ENCODE measurements at regions not wholly inside any gene's neighbourhood (a gene's known extent, or its start where the extent isn't known, plus 50 kb on each side); places are given as distances from the start of the nearest gene placed in this dataset.

DNA sequence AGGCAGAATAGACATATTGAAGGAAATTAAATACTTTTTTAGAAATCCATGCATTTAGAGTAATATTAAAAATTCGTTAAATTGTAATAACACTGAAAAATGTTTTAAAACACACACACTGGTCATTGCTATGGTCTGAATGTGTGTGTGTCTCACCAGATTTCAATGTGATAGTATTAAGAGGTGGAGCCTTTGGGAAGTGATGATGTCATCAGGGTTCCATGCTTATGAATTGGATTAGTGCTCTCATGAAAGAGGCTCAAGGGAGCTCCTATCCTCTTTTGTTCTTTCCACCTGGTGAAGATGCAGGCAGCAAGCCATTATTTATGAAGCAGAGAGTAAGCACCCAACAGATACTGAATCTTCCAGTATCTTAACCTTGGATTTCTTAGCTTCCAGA is 441.8 kb downstream of the CDH2 start:
- H3K36me3 Mint-ChIP-seq, result peaks cover 2% of the 10 kb centered on the region
- Histone ChIP-seq H3K27me3 (no peaks in the 10 kb centered on the region), H3K4me3 (no peak overlapping the region), H3K79me2 (ENCODE audit: low read depth) (no peaks in the 10 kb centered on the region), H3K27ac (no peak overlapping the region), H3K4me1 (peaks cover 34% of the 10 kb centered on the region), H3K9me3 (ENCODE audit: low read depth) (peaks cover 3% of the 10 kb centered on the region), H3K4me2 (peak overlapping the region; percentile 22), H3K9ac (no peak overlapping the region), H2AFZ (replicated peaks) (no peak overlapping the region), H4K20me1 (ENCODE audit: low read depth) (no peaks in the 10 kb centered on the region), H3K36me3 (no peaks in the 10 kb centered on the region), H3F3A (ENCODE audit: low read depth) (peaks cover 8% of the 10 kb centered on the region)
- TF ChIP-seq EZH2 (IDR thresholded peaks at IDR 0.05), result no peak
- TF ChIP-seq EZH2phosphoT487 (IDR thresholded peaks at IDR 0.05), result no peak
- no peaks in the 10 kb centered on the region for H3K4me1 Mint-ChIP-seq
- peak overlapping the region; percentile 28 for H3K27ac Mint-ChIP-seq
- no peak overlapping the region for H3K4me3 Mint-ChIP-seq
- peaks cover 14% of the 10 kb centered on the region for H3K9me3 Mint-ChIP-seq
- DNase-seq (ENCODE audit: low spot score), result no peak
- H3K27me3 Mint-ChIP-seq (ENCODE audit: insufficient read depth, low read depth), result no peaks in the 10 kb centered on the region

DNA sequence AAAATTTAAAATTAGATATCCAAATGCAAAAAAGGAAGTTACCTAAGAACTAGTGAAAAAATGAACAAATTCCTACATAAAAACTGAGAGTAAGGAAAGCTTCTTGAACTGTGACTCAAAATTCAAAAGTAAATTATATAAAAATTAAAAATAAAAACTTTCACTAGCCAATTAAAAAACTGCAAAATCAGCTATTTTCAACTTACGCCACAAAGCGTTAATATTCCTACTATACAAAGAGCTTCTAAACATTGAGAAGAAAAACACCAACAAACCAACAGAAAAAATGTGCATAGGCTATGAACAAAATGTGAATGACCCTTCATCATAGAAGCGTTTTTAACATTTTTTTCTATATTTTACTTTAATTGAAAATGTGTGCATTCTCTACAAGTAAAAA is 445.7 kb downstream of the CDH2 start:
- Histone ChIP-seq H3K79me2 (ENCODE audit: low read depth) (no peaks in the 10 kb centered on the region), H3K4me2 (no peak overlapping the region), H4K20me1 (ENCODE audit: low read depth) (no peaks in the 10 kb centered on the region), H3K4me3 (no peak overlapping the region), H3K27ac (no peak overlapping the region), H3K9me3 (ENCODE audit: low read depth) (peaks cover 3% of the 10 kb centered on the region), H3K4me1 (peaks cover 30% of the 10 kb centered on the region), H3K36me3 (peaks cover 12% of the 10 kb centered on the region), H2AFZ (replicated peaks) (no peak overlapping the region), H3K9ac (no peak overlapping the region), H3K27me3 (no peaks in the 10 kb centered on the region), H3F3A (ENCODE audit: low read depth) (peaks cover 4% of the 10 kb centered on the region)
- TF ChIP-seq EZH2 (IDR thresholded peaks at IDR 0.05) (no peak), EZH2phosphoT487 (IDR thresholded peaks at IDR 0.05) (no peak)
- TF ChIP-seq, protein P1, sequence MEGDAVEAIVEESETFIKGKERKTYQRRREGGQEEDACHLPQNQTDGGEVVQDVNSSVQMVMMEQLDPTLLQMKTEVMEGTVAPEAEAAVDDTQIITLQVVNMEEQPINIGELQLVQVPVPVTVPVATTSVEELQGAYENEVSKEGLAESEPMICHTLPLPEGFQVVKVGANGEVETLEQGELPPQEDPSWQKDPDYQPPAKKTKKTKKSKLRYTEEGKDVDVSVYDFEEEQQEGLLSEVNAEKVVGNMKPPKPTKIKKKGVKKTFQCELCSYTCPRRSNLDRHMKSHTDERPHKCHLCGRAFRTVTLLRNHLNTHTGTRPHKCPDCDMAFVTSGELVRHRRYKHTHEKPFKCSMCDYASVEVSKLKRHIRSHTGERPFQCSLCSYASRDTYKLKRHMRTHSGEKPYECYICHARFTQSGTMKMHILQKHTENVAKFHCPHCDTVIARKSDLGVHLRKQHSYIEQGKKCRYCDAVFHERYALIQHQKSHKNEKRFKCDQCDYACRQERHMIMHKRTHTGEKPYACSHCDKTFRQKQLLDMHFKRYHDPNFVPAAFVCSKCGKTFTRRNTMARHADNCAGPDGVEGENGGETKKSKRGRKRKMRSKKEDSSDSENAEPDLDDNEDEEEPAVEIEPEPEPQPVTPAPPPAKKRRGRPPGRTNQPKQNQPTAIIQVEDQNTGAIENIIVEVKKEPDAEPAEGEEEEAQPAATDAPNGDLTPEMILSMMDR (IDR thresholded peaks at IDR 0.05), result no peak
- peaks cover 33% of the 10 kb centered on the region for H3K9me3 Mint-ChIP-seq
- no peak overlapping the region for H3K27ac Mint-ChIP-seq
- H3K27me3 Mint-ChIP-seq (ENCODE audit: insufficient read depth, low read depth), result peaks cover 4% of the 10 kb centered on the region
- H3K36me3 Mint-ChIP-seq, result peaks cover 3% of the 10 kb centered on the region
- no peaks in the 10 kb centered on the region for H3K4me1 Mint-ChIP-seq
- no peak for DNase-seq (ENCODE audit: low spot score)
- H3K4me3 Mint-ChIP-seq, result no peak overlapping the region

DNA sequence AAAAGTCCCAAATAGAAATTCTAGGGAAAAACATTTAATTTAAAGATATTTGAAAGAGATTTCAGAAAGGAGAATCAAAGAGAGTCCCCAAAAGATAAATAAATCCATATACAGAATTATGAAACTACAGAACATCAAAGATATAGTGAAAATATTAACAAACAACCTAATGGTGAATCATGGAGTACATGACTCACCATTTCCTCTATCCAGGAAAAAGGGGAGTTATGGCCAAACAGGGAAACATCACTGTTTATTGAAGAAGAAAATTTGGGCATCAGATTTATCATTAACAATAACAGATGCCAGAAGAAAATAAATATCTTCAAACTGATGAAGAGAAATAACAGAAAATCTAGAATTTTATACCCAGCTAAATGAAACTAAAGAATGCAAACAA is 448.3 kb downstream of the CDH2 start:
- Mint-ChIP-seq H3K9me3 (peaks cover 36% of the 10 kb centered on the region), H3K27me3 (ENCODE audit: insufficient read depth, low read depth) (peaks cover 9% of the 10 kb centered on the region), H3K4me3 (no peak overlapping the region), H3K27ac (no peak overlapping the region), H3K36me3 (peaks cover 4% of the 10 kb centered on the region), H3K4me1 (peaks cover 10% of the 10 kb centered on the region)
- H3K27ac ChIP-seq, result no peak overlapping the region
- no peaks in the 10 kb centered on the region for H4K20me1 ChIP-seq (ENCODE audit: low read depth)
- H3F3A ChIP-seq (ENCODE audit: low read depth), result no peaks in the 10 kb centered on the region
- H3K36me3 ChIP-seq, result peaks cover 12% of the 10 kb centered on the region
- H2AFZ ChIP-seq (replicated peaks), result no peak overlapping the region
- H3K27me3 ChIP-seq, result no peaks in the 10 kb centered on the region
- peaks cover 19% of the 10 kb centered on the region for H3K4me1 ChIP-seq
- H3K4me3 ChIP-seq, result no peak overlapping the region
- DNase-seq (ENCODE audit: low spot score), result no peak
- H3K9me3 ChIP-seq (ENCODE audit: low read depth), result peaks cover 3% of the 10 kb centered on the region
- no peaks in the 10 kb centered on the region for H3K79me2 ChIP-seq (ENCODE audit: low read depth)
- TF ChIP-seq EZH2 (IDR thresholded peaks at IDR 0.05) (no peak), EZH2phosphoT487 (IDR thresholded peaks at IDR 0.05) (no peak)
- TF ChIP-seq, protein P1 (IDR thresholded peaks at IDR 0.05), result no peak
- no peak overlapping the region for H3K4me2 ChIP-seq
- no peak overlapping the region for H3K9ac ChIP-seq

DNA sequence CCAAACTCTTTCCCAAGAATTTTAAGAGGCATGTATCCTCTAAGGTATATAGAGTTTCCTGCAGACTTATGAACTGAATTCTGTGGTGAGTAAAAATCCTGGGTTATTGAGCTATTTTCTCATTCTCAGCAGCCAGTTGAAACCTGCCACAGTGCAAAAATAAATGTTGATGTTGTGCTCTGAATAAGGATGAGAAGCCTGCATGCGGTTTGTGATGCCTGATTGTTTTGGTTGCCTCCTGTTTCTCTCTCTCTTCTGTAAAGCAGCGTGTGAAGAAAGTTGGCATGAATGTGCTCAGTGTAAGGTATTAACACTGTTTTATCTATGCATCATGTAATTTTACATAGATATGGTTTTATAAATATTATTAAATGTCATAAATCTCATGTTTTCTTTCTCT is 452.6 kb downstream of the CDH2 start:
- no peak for DNase-seq (ENCODE audit: low spot score)
- peaks cover 34% of the 10 kb centered on the region for H3K9me3 Mint-ChIP-seq
- H3K9me3 ChIP-seq (ENCODE audit: low read depth), result no peaks in the 10 kb centered on the region
- no peak overlapping the region for H3K9ac ChIP-seq
- H3K36me3 Mint-ChIP-seq, result peaks cover 4% of the 10 kb centered on the region
- H3K27ac ChIP-seq, result no peak overlapping the region
- peak overlapping the region; percentile 23 for H2AFZ ChIP-seq (replicated peaks)
- H3K4me3 ChIP-seq, result no peak overlapping the region
- no peak overlapping the region for H3K4me2 ChIP-seq
- H3K4me1 Mint-ChIP-seq, result peaks cover 20% of the 10 kb centered on the region
- no peaks in the 10 kb centered on the region for H4K20me1 ChIP-seq (ENCODE audit: low read depth)
- H3K27ac Mint-ChIP-seq, result no peak overlapping the region
- no peaks in the 10 kb centered on the region for H3K79me2 ChIP-seq (ENCODE audit: low read depth)
- H3K27me3 ChIP-seq, result no peaks in the 10 kb centered on the region
- H3K4me3 Mint-ChIP-seq, result no peak overlapping the region
- H3K36me3 ChIP-seq, result peaks cover 7% of the 10 kb centered on the region
- no peak for TF ChIP-seq EZH2 (IDR thresholded peaks at IDR 0.05)
- no peak for TF ChIP-seq EZH2phosphoT487 (IDR thresholded peaks at IDR 0.05)
- H3F3A ChIP-seq (ENCODE audit: low read depth), result no peaks in the 10 kb centered on the region
- H3K4me1 ChIP-seq, result peaks cover 24% of the 10 kb centered on the region
- peaks cover 9% of the 10 kb centered on the region for H3K27me3 Mint-ChIP-seq (ENCODE audit: insufficient read depth, low read depth)
